ENCODE measurements at regions not wholly inside any gene's neighbourhood (a gene's known extent, or its start where the extent isn't known, plus 50 kb on each side); places are given as distances from the start of the nearest gene placed in this dataset.

GRCh38 chr1:30174499-30174898 lies 548.9 kb downstream of the MATN1 start:
- TF ChIP-seq CTCF (conservative IDR thresholded peaks at IDR 0.05; ENCODE audit: low read length) (no peak), EZH2phosphoT487 (IDR thresholded peaks at IDR 0.05; ENCODE audit: borderline replicate concordance) (no peak)
